GM18909 (cell line): ENCODE measurements at regions not wholly inside any gene's neighbourhood (a gene's known extent, or its start where the extent isn't known, plus 50 kb on each side); places are given as distances from the start of the nearest gene placed in this dataset.

Experiments
- ATAC-seq: cut with Tn5 transposase; IDR thresholded peaks from one replicate; pipeline ENCODE4 v1.9.1; 2021; ENCODE audit warnings: mild to moderate bottlenecking; ENCODE audit not compliant: unreplicated experiment, poor library complexity

- ATAC-seq = no peak
These were observed 769.8 kb upstream of the NDST4 start for GRCh38 chr4:115883231-115883630.

- no peak for ATAC-seq
These were observed 759.6 kb upstream of the NDST4 start for GRCh38 chr4:115873048-115873447.

GRCh38 chr4:115871596-115871995, 758.2 kb upstream of the NDST4 start:
- no peak for ATAC-seq

GRCh38 chr4:115866364-115866896, 753.0 kb upstream of the NDST4 start:
- no peak for ATAC-seq

- no peak for ATAC-seq
These were observed 752.3 kb upstream of the NDST4 start for GRCh38 chr4:115865736-115866135.

GRCh38 chr4:115852767-115853091, 739.3 kb upstream of the NDST4 start:
- no peak for ATAC-seq

GRCh38 chr4:115851918-115852766, 738.7 kb upstream of the NDST4 start:
- peak; percentile 89 for ATAC-seq

- no peak for ATAC-seq
These were observed 737.5 kb upstream of the NDST4 start for GRCh38 chr4:115850799-115851509.

- no peak for ATAC-seq
These were observed 730.8 kb upstream of the NDST4 start for GRCh38 chr4:115844180-115844579.

- ATAC-seq = no peak
These were observed 728.5 kb upstream of the NDST4 start for GRCh38 chr4:115841871-115842270.

GRCh38 chr4:115834441-115834840, 721.0 kb upstream of the NDST4 start:
- ATAC-seq = no peak

- no peak for ATAC-seq
These were observed 711.2 kb upstream of the NDST4 start for GRCh38 chr4:115824630-115825029.

- no peak for ATAC-seq
These were observed 690.4 kb upstream of the NDST4 start for GRCh38 chr4:115803825-115804224.

GRCh38 chr4:115790812-115791211, 677.4 kb upstream of the NDST4 start:
- ATAC-seq = no peak

GRCh38 chr4:115781528-115782146, 668.2 kb upstream of the NDST4 start:
- ATAC-seq = peak; percentile 60

GRCh38 chr4:115780835-115781234, 667.4 kb upstream of the NDST4 start:
- peak; percentile 74 for ATAC-seq

- ATAC-seq = no peak
These were observed 666.8 kb upstream of the NDST4 start for GRCh38 chr4:115780268-115780667.

GRCh38 chr4:115770046-115770543, 656.7 kb upstream of the NDST4 start:
- no peak for ATAC-seq

GRCh38 chr4:115769396-115769795, 656.0 kb upstream of the NDST4 start:
- no peak for ATAC-seq

GRCh38 chr4:115763051-115763450, 649.6 kb upstream of the NDST4 start:
- ATAC-seq = no peak

GRCh38 chr4:115759231-115759630, 645.8 kb upstream of the NDST4 start:
- ATAC-seq = no peak
